ELF-1 (cell line): ENCODE measurements at regions not wholly inside any gene's neighbourhood (a gene's known extent, or its start where the extent isn't known, plus 50 kb on each side); places are given as distances from the start of the nearest gene placed in this dataset.
"Not testable (repeated sequence)": the region's sequence is repeated elsewhere in the genome, so short reads cannot be mapped to it uniquely, and the experiment has no call there.

ENCODE experiments used
- DNase-seq: peaks from one replicate; pipeline ENCODE4 v3.0.0-alpha.2; 2016; ENCODE audit warnings: low read depth, low spot score

DNA sequence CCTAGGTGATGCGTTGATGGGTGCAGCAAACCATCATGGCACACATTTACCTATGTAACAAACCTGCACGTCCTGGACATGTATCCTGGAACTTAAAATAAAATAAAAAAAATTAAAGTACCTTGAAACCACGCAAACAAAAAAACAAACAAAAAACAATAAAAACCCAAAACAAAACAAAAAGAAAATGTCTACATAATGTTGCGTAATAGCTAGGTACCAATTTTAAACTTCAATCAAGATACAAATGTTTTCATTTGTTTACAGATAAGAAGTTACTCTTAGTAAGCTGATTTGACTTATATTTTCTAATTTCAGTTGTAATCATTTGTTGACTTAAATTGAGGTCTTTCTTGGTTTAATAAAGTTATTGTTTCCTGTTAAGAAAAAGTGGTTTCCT, 349.6 kb upstream of the KCNMB2 start:
- no peak for DNase-seq

GRCh38 chr3:178189854-178190253, 346.4 kb upstream of the KCNMB2 start:
- peak; percentile 24 for DNase-seq

DNA sequence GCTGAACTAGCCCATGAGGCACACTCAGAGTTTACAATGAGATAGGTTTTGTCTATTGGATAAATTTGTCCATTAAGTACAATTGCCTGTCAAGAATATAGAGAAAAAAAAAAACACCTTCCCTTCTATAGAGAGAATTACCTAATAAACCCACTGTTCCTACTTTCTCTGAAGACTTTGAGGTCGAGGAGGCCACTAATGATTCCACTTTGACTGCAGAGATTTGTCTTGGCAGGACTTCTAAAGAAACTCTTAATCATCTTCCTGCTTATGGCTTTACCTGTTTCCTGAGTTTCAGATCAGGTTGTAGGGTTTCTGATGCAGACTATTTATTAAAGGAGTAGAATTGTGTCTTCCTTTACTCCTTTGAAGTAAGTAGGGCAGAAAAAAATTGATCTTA, 342.4 kb upstream of the KCNMB2 start:
- no peak for DNase-seq

DNA sequence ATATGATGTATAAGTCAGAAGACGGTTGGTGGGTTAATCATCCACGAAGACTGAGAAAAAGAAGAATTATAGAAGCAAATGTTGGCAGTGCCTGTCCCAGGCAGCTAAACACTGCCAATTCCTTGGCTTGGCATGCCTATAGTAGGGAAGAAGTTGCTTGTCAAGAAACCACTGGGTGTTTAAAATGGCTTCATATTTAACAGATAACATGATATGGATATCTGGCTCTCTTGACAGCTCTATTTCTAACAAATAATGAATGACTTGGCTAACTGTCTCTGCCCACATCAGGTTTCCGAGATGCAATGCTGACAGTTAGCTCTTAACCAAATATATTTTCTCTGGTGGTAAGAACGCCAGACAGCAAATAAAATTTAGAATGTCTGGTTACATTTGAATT, 341.7 kb upstream of the KCNMB2 start:
- DNase-seq: no peak

GRCh38 chr3:178195824-178196223, 340.4 kb upstream of the KCNMB2 start:
- no peak for DNase-seq

DNA sequence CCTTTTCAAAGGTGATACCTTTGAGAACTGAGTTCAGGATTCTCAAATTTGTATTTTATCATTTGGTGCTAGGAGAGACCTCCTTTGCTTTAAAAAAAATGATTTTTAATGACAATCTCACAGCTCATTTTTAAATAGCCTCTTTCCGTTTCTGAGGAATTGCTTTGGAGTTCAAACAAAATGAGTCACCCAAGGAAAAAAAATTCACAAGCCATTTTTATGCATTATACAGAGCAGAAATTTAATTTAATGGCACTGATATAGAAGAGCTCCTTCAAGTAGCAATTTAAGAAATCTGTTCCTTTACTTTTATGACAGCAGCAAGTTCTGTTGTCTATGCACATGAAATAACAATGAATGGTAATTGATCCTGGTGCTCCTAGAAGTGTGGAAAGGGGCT, 337.9 kb upstream of the KCNMB2 start:
- no peak for DNase-seq

DNA sequence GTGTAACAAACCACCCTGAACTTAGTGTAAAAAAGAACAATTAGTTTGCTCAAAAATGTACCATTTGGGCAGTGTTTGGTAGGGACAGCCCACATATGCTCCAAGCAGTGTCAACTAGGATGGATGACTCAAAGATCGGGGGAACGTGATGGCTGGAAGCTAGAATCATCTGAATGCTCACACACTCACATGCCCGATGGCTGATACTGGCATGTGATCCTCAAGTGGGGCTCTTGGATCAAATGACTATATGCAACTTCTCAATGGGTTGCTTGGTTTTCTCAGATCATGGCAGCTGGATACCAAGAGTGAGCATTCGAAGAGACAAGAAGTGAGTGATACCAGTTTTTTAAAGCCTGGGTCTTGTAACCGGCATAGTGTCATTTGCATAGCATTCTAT, 335.9 kb upstream of the KCNMB2 start:
- no peak for DNase-seq

GRCh38 chr3:178201714-178202113, 334.5 kb upstream of the KCNMB2 start:
- DNase-seq: no peak

- no peak for DNase-seq
These were observed 334.0 kb upstream of the KCNMB2 start for GRCh38 chr3:178202194-178202593.

- DNase-seq: no peak
These were observed 333.1 kb upstream of the KCNMB2 start for GRCh38 chr3:178203165-178203564.

- DNase-seq: no peak
These were observed 332.6 kb upstream of the KCNMB2 start for GRCh38 chr3:178203650-178204049.

- no peak for DNase-seq
These were observed 330.5 kb upstream of the KCNMB2 start for GRCh38 chr3:178205740-178206139.

DNA sequence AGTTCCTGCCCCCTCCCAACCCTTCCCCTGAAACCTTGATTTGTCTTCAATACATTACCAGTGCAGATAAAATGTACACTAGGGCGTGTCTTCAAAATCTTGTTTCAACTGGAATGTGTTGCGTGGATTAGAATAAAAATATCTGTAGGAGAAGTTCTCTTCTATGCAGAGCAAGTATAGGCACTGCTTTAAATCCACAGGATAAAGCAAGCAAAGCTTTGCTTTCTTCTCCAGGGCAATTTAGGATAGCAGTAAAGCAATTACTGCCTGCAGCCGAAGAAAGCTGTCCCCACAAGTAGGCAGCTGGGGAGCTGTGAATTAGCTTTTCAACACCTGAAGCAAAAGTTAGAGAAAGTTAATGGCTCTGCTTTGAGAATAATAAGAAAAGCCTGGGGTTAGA, 329.7 kb upstream of the KCNMB2 start:
- DNase-seq: peak; percentile 34

GRCh38 chr3:178207161-178207560, 329.1 kb upstream of the KCNMB2 start:
- DNase-seq: peak; percentile 4

GRCh38 chr3:178207627-178208026, 328.6 kb upstream of the KCNMB2 start:
- not testable (repeated sequence) for DNase-seq

- DNase-seq: peak; percentile 16
These were observed 327.1 kb upstream of the KCNMB2 start for GRCh38 chr3:178209116-178209515.

DNA sequence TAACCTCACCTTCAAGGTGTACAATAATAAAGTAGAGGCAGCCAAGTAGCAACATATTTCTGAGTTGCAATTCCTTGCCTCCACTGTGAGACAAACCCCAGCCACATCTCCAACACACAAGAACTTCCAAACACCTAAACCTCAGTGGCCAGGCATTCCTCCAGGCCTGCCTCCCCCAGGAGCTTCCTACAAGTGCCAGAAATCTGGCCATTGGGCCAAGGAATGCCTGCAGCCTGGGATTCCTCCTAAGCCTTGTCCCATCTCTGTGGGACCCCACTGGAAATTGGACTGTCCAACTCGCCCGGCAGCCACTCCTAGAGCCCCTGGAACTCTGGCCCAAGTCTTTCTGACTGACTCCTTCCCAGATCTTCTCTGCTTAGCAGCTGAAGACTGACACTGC, 326.6 kb upstream of the KCNMB2 start:
- peak; percentile 13 for DNase-seq

DNA sequence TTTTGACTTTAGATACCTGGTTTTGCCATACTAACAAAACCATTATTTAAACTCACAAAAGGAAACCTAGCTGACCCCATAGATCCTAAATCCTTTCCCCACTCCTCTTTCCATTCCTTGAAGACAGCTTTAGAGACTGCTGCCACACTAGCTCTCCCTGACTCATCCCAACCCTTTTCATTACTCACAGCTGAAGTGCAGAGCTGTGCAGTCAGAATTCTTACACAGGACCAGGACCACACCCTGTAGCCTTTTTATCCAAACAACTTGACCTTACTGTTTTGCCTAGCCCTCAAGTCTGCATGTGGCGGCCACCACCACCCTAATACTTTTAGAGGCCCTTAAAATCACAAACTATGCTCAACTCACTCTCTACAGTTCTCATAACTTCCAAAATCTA, 325.1 kb upstream of the KCNMB2 start:
- not testable (repeated sequence) for DNase-seq

DNA sequence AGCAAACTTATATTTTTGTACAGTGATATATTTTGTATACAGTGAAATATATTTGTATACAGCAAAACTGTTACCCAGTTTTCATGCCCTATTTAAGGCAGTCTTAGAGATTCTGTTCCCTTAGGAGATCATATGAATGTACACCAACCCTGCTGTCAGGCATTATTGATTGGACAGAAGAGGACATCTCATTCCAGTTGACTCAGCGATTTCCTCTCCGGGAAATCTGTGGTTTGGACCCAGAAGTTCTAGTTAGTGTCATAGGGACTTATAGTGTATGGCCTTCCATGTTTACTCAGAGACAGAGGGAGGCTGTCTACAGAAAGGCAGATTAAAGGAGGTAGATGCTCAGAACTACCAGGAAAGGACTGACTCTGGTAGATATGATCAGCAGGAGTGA, 318.8 kb upstream of the KCNMB2 start:
- no peak for DNase-seq

- DNase-seq: no peak
These were observed 318.0 kb upstream of the KCNMB2 start for GRCh38 chr3:178218231-178218630.

GRCh38 chr3:178219661-178220060, 316.6 kb upstream of the KCNMB2 start:
- DNase-seq: not testable (repeated sequence)

DNA sequence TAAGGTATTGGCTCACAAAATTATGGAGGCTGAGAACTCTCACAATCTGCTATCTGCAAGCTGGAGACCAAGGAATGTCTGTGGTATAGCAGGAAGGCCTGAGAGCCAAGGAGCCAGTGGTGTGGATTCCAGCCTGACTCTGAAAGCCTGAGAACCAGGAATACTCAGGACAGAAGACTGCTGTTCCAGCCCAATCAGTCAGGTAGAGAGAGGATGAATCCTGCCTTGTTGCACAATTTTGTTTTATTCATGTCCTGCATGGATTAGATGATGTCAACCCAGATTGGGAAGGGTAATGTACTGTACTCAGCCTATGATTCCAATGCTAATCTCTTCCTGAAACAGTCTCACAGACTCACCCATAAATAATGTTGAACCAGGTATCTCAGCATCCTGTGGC, 312.4 kb upstream of the KCNMB2 start:
- no peak for DNase-seq

- DNase-seq: no peak
These were observed 310.1 kb upstream of the KCNMB2 start for GRCh38 chr3:178226094-178226493.

- no peak for DNase-seq
These were observed 304.6 kb upstream of the KCNMB2 start for GRCh38 chr3:178231645-178232044.
